ENCODE measurements at regions not wholly inside any gene's neighbourhood (a gene's known extent, or its start where the extent isn't known, plus 50 kb on each side); places are given as distances from the start of the nearest gene placed in this dataset.

DNA sequence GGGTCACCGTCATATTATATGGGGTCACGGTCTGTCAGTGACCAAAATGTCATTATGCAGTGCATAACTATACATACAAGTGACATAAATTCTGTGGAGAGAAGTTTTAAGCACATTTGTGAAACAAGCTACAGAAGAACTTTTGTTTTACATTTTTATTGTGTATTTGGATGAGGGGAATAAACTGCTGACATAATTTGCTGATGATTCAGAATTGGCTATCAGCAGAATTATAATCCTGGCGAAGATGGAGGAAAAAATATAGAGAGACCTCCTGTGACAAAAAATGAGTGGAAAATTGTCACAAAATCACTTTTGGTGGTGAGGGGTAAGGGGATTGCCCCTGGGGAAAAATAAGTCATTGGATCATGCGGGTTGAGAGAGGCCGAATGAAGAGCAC, 116.3 kb upstream of the ANKRD55 start:
- POLR2A ChIA-PET = interaction anchor here (1.7 to 3.3 kb wide), 3 partner anchors 9 to 131 kb away, joined by 9 to 25 read pairs (median 10); no protein-coding TSS in a partner anchor
- peaks cover 67% of the 10 kb centered on the region for H3K4me1 ChIP-seq (ENCODE audit: insufficient read depth, low read length)
- intact Hi-C loops (cut with micrococcal nuclease; ENCODE audit: unreplicated experiment) = no loop called here

GRCh38 chr5:56346741-56347535, 113.8 kb upstream of the ANKRD55 start:
- no peaks in the 10 kb centered on the region for H4K20me1 ChIP-seq (ENCODE audit: insufficient read depth, low read length)
- peak; percentile 93 for DNase-seq (ENCODE audit: low spot score)
- FAIRE-seq = peak; percentile 70
- H3K79me2 ChIP-seq (ENCODE audit: insufficient read depth, low read length) = no peaks in the 10 kb centered on the region
- no peaks in the 10 kb centered on the region for H3K36me3 ChIP-seq (replicated peaks in 1 of 2; ENCODE audit: control insufficient read depth in 1 of 2, insufficient read depth in 2 of 2, low read length in 2 of 2)
- no peak overlapping the region for H3K4me3 ChIP-seq (replicated peaks in 1 of 3; ENCODE audit: insufficient read depth in 1 of 3, low read depth in 2 of 3, low read length in 3 of 3)
- H3K27me3 ChIP-seq (ENCODE audit: control insufficient read depth in 1 of 2, insufficient read depth in 2 of 2, low read length in 2 of 2) = no peaks in the 10 kb centered on the region
- no peak overlapping the region for H3K9ac ChIP-seq (ENCODE audit: insufficient read depth, low read depth, low read length)
- no peak overlapping the region for H2AFZ ChIP-seq (ENCODE audit: low read length)
- POLR2A ChIA-PET = interaction anchor here (1.0 kb wide), 2 partner anchors 11 to 12 kb away, joined by 3 to 4 read pairs; no protein-coding TSS in a partner anchor
- in situ Hi-C loops (cut with HindIII; ENCODE audit: extremely low pct_ligation_motif_present, low pct_unique_long_range_greater_than_20kb) = no loop called here
- ATAC-seq = peak; percentile 80
- H3K9me3 ChIP-seq (ENCODE audit: low read length) = 0 out of 2 replicates have a peak, but pooled peaks cover 4% of the 10 kb centered on the region
- peak overlapping the region; percentile 47 for H3K27ac ChIP-seq (ENCODE audit: extremely low read length, insufficient read depth, low read length)
- H3K4me2 ChIP-seq (ENCODE audit: low read depth, low read length) = no peak overlapping the region
- peaks cover 53% of the 10 kb centered on the region for H3K4me1 ChIP-seq (ENCODE audit: insufficient read depth, low read length)
- intact Hi-C loops (cut with micrococcal nuclease; ENCODE audit: unreplicated experiment) = no loop called here
- BruUV-seq (replicated peaks) = no TSS peak
- CTCF ChIA-PET (ENCODE audit: low intra/inter-chr PET ratio, low total read pairs) = no interaction called here
- WGBS (ENCODE audit: low lambda C conversion rate) = 52% methylated on average over 2 of the region's 2 CpGs
- no peak for TF ChIP-seq AGO1 (IDR thresholded peaks at IDR 0.05; ENCODE audit: low read depth, low read length, poor library complexity, severe bottlenecking)
- no peak for TF ChIP-seq CEBPZ (IDR thresholded peaks at IDR 0.05; ENCODE audit: low read length)
- peak in 1 of 2 experiments; percentile 31; a peak in 1 of 4 replicates for TF ChIP-seq KLF16 (CRISPR knock-in tag; IDR thresholded peaks at IDR 0.05)
- TF ChIP-seq KLF9 (CRISPR knock-in tag; IDR thresholded peaks at IDR 0.05; ENCODE audit: low read depth) = no peak
- TF ChIP-seq, protein P1, sequence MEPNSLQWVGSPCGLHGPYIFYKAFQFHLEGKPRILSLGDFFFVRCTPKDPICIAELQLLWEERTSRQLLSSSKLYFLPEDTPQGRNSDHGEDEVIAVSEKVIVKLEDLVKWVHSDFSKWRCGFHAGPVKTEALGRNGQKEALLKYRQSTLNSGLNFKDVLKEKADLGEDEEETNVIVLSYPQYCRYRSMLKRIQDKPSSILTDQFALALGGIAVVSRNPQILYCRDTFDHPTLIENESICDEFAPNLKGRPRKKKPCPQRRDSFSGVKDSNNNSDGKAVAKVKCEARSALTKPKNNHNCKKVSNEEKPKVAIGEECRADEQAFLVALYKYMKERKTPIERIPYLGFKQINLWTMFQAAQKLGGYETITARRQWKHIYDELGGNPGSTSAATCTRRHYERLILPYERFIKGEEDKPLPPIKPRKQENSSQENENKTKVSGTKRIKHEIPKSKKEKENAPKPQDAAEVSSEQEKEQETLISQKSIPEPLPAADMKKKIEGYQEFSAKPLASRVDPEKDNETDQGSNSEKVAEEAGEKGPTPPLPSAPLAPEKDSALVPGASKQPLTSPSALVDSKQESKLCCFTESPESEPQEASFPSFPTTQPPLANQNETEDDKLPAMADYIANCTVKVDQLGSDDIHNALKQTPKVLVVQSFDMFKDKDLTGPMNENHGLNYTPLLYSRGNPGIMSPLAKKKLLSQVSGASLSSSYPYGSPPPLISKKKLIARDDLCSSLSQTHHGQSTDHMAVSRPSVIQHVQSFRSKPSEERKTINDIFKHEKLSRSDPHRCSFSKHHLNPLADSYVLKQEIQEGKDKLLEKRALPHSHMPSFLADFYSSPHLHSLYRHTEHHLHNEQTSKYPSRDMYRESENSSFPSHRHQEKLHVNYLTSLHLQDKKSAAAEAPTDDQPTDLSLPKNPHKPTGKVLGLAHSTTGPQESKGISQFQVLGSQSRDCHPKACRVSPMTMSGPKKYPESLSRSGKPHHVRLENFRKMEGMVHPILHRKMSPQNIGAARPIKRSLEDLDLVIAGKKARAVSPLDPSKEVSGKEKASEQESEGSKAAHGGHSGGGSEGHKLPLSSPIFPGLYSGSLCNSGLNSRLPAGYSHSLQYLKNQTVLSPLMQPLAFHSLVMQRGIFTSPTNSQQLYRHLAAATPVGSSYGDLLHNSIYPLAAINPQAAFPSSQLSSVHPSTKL (CRISPR knock-in tag; IDR thresholded peaks at IDR 0.05) = peak; percentile 84
- no peak for TF ChIP-seq ZSCAN20 (CRISPR knock-in tag; IDR thresholded peaks at IDR 0.05; ENCODE audit: borderline replicate concordance)
- 0 out of 3 replicates have a peak, but pooled peaks have one; percentile 22 for TF ChIP-seq MXI1 (IDR thresholded peaks at IDR 0.05; ENCODE audit: borderline replicate concordance, low read depth, low read length)

More for the DNA sequence above, 116.3 kb upstream of the ANKRD55 start:
- Histone ChIP-seq H3K27me3 (ENCODE audit: control insufficient read depth in 1 of 2, insufficient read depth in 2 of 2, low read length in 2 of 2) (no peaks in the 10 kb centered on the region), H3K27ac (ENCODE audit: extremely low read length, insufficient read depth, low read length) (no peak overlapping the region), H3K4me3 (replicated peaks in 1 of 3; ENCODE audit: insufficient read depth in 1 of 3, low read depth in 2 of 3, low read length in 3 of 3) (no peak overlapping the region), H3K79me2 (ENCODE audit: insufficient read depth, low read length) (no peaks in the 10 kb centered on the region), H2AFZ (ENCODE audit: low read length) (no peak overlapping the region), H3K4me2 (ENCODE audit: low read depth, low read length) (no peak overlapping the region), H3K9ac (ENCODE audit: insufficient read depth, low read depth, low read length) (no peak overlapping the region), H3K9me3 (ENCODE audit: low read length) (0 out of 2 replicates have a peak, but pooled peaks cover 4% of the 10 kb centered on the region), H3K36me3 (replicated peaks in 1 of 2; ENCODE audit: control insufficient read depth in 1 of 2, insufficient read depth in 2 of 2, low read length in 2 of 2) (no peaks in the 10 kb centered on the region), H4K20me1 (ENCODE audit: insufficient read depth, low read length) (no peaks in the 10 kb centered on the region)
- peak; percentile 51 to 84 for TF ChIP-seq MAFK (conservative IDR thresholded peaks at IDR 0.05 in 1 of 2, IDR thresholded peaks at IDR 0.05 in 1 of 2; ENCODE audit: low read length in 2 of 2)
- TF ChIP-seq ZNF3 (CRISPR knock-in tag; IDR thresholded peaks at IDR 0.05) = no peak
- no peak for TF ChIP-seq ZNF274 (CRISPR knock-in tag; IDR thresholded peaks at IDR 0.05)
- no peak for TF ChIP-seq MED8 (CRISPR knock-in tag; IDR thresholded peaks at IDR 0.05; ENCODE audit: insufficient replicate concordance)
- no peak for TF ChIP-seq ZNF12 (CRISPR knock-in tag; IDR thresholded peaks at IDR 0.05)
- peak; percentile 77 for TF ChIP-seq MAFF (IDR thresholded peaks at IDR 0.05; ENCODE audit: low read depth, low read length)
- CTCF ChIA-PET (ENCODE audit: low intra/inter-chr PET ratio, low total read pairs) = no interaction called here
- 99% methylated on average over 5 of the region's 5 CpGs for WGBS (ENCODE audit: low lambda C conversion rate)
- DNase-seq (ENCODE audit: low spot score) (no peak), ATAC-seq (no peak), FAIRE-seq (no peak)
- in situ Hi-C loops (cut with HindIII; ENCODE audit: extremely low pct_ligation_motif_present, low pct_unique_long_range_greater_than_20kb) = no loop called here
- no TSS peak for BruUV-seq (replicated peaks)

Data from HepG2 (cell line).